Pons (tissue), 1 donor: ENCODE measurements at regions not wholly inside any gene's neighbourhood (a gene's known extent, or its start where the extent isn't known, plus 50 kb on each side); places are given as distances from the start of the nearest gene placed in this dataset.
"Not testable (repeated sequence)": the region's sequence is repeated elsewhere in the genome, so short reads cannot be mapped to it uniquely, and the experiment has no call there.

Experiments
- DNase-seq: peaks from one replicate; pipeline ENCODE4 v3.0.0-alpha.2; 2016; ENCODE audit warnings: low spot score

- DNase-seq = no peak
These were observed 50.2 kb upstream of the FAM174B start for GRCh38 chr15:92705764-92706163.

- no peak for DNase-seq
These were observed 50.6 kb upstream of the FAM174B start for GRCh38 chr15:92706201-92706600.

DNA sequence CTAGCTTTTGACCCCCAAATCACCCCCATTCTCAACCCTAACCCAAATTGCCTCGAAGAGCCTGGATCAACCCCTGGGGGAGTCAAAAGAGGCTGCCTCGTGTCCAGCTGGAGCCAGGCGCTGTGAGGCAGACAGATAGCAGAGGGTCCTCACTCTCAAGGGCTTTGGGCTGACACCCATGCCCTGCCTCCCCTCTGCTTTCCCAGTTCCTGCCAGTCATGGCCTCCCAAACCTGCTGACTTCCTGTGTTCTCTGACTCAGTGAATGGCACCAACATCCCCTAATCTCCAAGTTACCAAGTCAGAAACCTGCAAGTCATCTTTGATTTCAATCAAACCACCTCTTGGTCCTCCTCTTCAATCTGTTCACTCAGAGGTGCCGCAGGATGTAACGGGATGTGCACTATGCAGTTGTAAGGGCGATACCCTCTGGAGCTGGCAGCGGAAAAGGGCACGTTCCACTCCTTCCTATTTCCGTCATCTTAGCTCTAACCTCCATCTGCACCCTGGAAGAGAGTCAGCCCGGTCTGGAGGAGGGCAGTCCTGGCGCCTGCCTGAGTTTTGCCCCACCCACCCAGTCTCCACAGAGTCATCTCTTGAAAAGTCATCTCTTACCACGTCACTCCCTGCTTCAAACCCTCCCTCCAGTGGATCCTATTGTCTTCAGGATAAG is 52.4 kb upstream of the FAM174B start:
- no peak for DNase-seq

DNA sequence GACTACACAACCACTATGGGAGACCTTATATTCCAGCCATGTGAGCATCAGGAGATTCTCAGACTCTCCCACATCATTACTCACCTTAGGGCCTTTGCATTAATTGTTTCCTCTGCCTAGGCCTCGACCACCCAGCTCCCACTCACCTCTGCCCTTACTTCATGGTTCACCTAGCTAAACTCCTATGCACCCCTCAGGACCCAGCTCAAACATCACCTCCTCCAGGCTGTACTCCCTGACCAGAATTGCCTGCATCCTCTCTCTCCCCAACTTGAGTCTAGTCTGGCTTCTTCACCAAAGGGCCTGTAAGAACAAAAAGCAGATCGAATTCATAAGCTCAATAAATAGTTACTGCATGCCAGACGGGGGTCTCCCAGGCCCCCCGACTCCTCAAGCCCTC is 53.1 kb upstream of the FAM174B start:
- DNase-seq = no peak

DNA sequence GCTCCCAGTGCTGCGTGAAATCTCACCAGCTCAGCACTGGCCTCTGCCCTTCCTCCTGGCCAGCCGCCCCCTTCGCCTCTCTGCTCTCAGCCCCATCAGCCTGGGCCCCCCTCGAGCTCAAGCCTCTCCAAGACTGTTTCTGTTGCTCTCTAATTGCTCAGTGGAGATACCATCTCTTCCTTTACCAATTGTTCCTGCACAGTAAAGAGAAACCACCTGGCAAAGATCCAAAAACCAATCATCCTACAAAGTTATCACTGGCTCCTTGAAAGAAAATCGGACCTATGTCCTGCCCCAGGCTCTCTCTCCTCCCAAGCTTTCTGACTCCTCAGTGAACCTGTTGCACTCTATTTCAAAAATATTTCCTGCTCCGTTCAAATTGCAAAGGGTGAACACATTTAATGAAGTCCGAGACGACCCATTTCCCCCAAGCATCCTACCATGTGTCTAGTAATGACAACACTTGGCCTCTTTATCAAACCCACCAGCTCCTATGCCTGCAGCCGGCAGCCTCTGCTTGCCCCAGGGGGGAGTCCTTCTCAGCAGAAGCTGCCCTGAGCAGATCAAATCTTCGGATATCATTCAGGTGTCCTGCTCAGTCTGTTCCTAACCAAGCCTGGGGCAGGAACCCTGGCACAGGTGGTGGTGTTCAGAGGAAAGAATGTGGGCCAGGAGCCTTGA is 53.7 kb upstream of the FAM174B start:
- DNase-seq = no peak

GRCh38 chr15:92711457-92711831 is 55.9 kb upstream of the FAM174B start:
- no peak for DNase-seq

DNA sequence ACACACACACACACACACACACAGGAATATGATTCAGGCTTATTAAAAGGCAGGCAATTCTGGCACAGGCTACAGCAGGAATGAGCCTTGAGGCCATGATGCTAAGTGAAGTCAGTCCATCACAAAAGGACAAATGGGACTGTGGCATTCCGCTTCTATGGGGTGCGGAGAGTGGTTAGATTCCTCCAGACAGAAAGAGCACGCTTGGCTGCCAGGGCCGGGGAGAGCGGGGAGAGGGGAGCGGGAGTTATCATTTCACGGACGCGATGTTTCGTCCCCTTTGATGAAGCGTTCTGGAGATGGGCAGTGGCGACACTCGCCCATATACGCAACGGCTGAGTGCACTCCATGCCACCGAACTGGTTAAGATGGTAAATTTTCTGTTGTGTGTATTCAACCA is 58.5 kb upstream of the FAM174B start:
- DNase-seq = peak; percentile 20

DNA sequence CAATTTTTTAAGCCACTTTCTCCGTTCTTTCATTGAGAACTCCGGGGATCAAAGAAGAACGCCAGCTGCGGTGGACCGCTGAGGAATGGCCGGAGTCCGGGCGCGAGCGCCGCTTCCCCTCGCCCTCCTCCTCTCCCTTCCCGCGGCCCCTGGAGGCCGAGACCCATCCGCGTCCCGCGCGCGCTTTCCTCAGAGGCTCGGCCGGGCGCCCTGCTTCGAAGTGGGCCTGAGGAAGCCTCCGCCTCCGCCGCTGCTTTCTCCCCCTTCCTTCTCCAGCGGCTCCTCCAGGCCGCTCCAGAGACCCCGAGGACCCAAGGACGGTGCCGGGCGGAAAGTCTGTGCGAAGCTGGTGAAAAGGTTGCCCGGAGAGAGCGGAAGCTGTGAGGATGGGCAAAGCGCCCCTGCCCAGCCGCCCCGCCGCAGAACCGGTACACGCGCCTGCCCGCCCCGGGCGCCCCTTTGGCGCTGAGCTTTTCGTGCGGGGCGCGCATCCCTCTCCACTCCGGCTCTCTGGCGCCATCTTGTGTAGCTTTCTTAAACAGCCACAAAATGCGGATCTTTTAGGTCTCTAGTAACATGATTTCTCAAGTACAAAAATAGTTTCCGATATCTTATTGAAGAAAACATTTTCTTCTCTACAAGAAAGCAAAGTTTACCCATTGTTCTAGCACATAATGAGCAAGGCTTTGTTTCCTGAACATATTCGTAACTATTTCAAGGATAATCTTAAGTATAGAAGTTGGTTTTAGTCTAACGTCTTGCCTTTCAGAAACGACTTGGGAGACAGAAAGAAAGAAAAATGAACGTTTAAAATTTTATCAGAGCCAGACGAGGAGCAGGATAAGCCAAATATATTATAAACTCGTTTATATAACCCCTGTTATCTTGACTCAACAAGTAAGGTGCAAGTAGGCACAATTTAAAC is 59.2 kb upstream of the FAM174B start:
- DNase-seq = peak; percentile 78

DNA sequence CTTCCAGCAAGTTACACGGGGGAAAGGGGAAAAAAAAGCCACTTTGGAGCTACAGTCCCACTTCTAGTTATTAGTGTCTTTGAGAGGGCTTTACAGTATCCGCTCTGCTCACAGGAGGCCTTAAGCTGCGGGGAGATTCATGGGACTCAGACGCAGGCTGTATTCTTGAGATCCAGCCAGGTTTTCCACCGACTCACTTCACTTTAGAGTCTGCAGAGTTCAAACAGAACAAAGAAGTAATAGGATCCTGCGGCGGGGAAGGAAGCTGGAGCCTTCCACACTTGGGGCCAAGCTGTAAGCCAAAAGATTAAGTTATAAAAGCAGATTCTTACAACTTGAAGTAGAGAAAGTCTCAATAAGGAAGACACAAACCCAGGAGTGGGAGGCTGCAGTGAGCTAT is 60.2 kb upstream of the FAM174B start:
- no peak for DNase-seq

GRCh38 chr15:92719021-92719420 is 63.4 kb upstream of the FAM174B start:
- no peak for DNase-seq

- no peak for DNase-seq
These were observed 68.6 kb upstream of the FAM174B start for GRCh38 chr15:92724144-92724543.

DNA sequence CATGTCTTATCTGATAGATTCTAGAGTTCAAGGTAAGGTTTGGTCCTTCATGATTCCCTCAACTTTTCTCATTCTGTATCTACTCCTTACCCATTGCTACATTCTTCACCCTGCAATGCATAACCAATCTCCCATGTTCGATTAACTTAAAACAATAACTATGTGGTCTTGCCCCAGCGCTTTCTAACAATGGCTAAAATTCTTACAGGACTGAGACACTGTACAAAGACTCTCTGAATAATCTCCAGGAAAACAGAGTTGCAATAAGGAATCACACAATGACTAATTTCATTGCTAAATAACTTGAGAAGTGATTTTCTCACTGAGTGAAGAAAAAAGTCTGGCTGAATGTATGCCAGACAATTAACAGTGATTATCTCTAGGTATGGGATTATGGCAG is 69.6 kb upstream of the FAM174B start:
- DNase-seq = no peak

GRCh38 chr15:92728266-92728665 is 72.7 kb upstream of the FAM174B start:
- DNase-seq = no peak

DNA sequence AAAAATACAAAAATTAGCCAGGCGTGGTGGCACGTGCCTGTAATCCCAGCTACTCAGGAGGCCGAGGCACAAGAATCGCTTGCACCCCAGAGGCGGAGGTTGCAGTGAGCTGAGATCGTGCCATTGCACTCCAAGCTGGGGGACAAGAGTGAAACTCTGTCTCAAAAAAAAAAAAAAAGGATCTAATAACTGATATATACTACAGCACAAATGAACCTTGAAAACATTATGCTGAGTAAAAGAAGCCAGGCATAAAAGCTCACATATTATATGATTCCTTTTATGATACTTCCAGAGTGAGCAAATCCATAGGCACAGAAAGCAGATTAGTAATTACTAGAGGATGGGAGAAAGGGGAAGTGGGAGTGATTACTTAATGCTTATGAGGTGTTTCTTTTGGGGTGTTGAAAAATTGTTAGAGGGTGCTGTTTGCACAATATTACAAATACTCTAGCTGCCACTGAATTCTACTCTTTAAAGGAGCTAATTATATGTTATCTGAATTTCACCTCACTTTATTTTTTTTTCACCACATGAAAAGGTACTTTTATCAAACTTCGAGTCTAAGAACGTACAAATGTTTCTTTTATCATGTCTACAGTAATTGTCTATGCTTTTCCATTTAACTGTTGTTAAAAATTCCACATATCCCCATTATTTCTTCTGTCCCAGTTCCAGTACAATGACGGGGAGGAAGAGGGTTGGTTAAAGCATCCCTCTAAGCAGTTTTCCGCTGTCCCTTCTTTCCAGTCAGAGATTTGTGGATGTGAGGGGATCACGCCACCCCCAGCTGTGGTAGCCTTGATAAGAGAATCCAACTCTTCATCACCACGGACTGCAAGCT is 77.7 kb upstream of the FAM174B start:
- DNase-seq = peak; percentile 39

GRCh38 chr15:92733934-92734521 is 78.5 kb upstream of the FAM174B start:
- DNase-seq = peak; percentile 42

GRCh38 chr15:92739246-92739645 is 83.7 kb upstream of the FAM174B start:
- DNase-seq = not testable (repeated sequence)

GRCh38 chr15:92745845-92746271 is 90.3 kb upstream of the FAM174B start:
- DNase-seq = no peak

DNA sequence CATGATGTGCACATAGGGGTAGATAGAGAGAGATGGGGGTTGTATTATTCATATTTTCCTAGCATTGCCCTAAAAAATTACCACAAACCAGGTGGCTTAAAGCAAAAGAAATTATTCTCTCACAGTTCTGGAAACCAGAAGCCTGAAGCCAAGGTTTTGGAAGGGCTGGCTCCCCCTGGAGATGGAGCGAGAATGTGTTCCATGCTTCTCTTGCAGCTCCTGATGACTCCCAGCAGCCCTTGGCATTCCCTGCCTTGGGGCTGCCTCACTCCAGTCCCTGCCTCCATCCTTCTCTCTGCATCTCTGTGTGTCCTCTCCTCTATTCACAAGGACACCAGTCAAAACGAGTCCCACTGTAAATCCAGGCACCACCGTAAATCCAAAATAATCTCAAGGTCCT is 91.5 kb upstream of the FAM174B start:
- no peak for DNase-seq

DNA sequence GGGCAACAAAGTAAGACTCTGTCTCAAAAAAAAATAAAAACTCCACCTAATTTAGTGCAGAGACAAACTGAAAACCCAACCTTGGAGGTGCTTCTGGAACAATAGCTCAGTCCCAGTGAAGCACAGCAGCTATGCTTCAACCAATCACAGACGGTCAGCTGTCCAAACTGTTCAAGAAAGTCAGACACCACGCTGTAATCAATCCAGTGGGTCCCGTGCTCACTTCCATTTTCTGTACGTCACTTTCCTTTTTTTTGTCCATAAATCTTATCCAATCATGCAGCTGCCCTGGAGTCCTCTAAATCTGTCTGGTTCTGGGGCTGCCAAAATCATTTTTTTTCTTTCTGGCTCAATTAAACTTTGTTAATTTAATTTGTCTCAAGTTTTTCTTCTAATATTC is 93.6 kb upstream of the FAM174B start:
- DNase-seq = no peak

- no peak for DNase-seq
These were observed 94.4 kb upstream of the FAM174B start for GRCh38 chr15:92749946-92750345.

DNA sequence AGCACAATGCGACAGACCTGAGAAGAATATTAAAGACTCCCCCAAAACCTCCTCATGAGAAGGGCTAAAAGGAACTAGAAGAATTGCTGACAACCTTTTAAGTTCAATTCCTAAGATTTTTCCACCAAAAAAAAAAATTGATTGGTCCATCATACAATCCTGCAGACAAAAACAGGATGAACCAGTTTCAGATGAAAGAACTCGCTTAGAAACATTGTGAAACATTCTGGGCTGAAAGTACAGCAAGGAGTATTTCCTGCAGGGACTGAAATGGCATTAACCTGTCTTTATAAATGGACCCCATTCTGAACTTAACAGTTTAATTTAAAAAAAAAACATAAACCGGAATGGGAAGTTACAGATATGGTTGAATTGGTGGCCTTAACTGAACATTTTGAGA is 96.0 kb upstream of the FAM174B start:
- DNase-seq = no peak

- DNase-seq = no peak
These were observed 98.0 kb upstream of the FAM174B start for GRCh38 chr15:92753591-92753990.
